Glutamatergic neuron (in vitro differentiated cells): ENCODE measurements at regions not wholly inside any gene's neighbourhood (a gene's known extent, or its start where the extent isn't known, plus 50 kb on each side); places are given as distances from the start of the nearest gene placed in this dataset.

Experiments used
- DNase-seq: peaks from one replicate; pipeline ENCODE4 v3.0.0; 2022
- H3K27ac Mint-ChIP-seq: one replicate; pipeline ENCODE4 v1.8.0; 2020; ENCODE audit warnings: mild to moderate bottlenecking, mixed read lengths, inconsistent platforms; ENCODE audit not compliant: unreplicated experiment
- H3K27me3 Mint-ChIP-seq: one replicate; pipeline ENCODE4 v1.8.0; 2020; ENCODE audit warnings: mild to moderate bottlenecking, moderate library complexity, mixed read lengths, inconsistent platforms; ENCODE audit not compliant: unreplicated experiment
- H3K36me3 Mint-ChIP-seq: one replicate; pipeline ENCODE4 v1.8.0; 2020; ENCODE audit warnings: mild to moderate bottlenecking, mixed read lengths, inconsistent platforms; ENCODE audit not compliant: unreplicated experiment
- H3K4me1 Mint-ChIP-seq: one replicate; pipeline ENCODE4 v1.8.0; 2020; ENCODE audit warnings: mild to moderate bottlenecking, low read depth, mixed read lengths, inconsistent platforms; ENCODE audit not compliant: unreplicated experiment
- H3K4me3 Mint-ChIP-seq: one replicate; pipeline ENCODE4 v1.8.0; 2020; ENCODE audit warnings: mild to moderate bottlenecking, mixed read lengths, inconsistent platforms; ENCODE audit not compliant: unreplicated experiment
- H3K9me3 Mint-ChIP-seq: one replicate; pipeline ENCODE4 v1.8.0; 2020; ENCODE audit warnings: mild to moderate bottlenecking, moderate library complexity, mixed read lengths, inconsistent platforms; ENCODE audit not compliant: unreplicated experiment
- CTCF ChIP-seq: fragments of 200-600 bp; sonication (generic); IDR thresholded peaks from one replicate; pipeline ENCODE4 v1.5.0; 2021; ENCODE audit not compliant: partially characterized antibody, unreplicated experiment

- no peak overlapping the region for H3K4me3 Mint-ChIP-seq
- no peaks in the 10 kb centered on the region for H3K36me3 Mint-ChIP-seq
- TF ChIP-seq CTCF: no peak
- no peaks in the 10 kb centered on the region for H3K27me3 Mint-ChIP-seq
- no peak overlapping the region for H3K27ac Mint-ChIP-seq
- no peaks in the 10 kb centered on the region for H3K9me3 Mint-ChIP-seq
- no peak for DNase-seq
- H3K4me1 Mint-ChIP-seq: no peaks in the 10 kb centered on the region
These were observed 921.9 kb downstream of the ADGRL2 start for GRCh38 chr1:82722608-82723007.

- no peak for TF ChIP-seq CTCF
- no peaks in the 10 kb centered on the region for H3K27me3 Mint-ChIP-seq
- no peak overlapping the region for H3K4me3 Mint-ChIP-seq
- no peaks in the 10 kb centered on the region for H3K4me1 Mint-ChIP-seq
- no peaks in the 10 kb centered on the region for H3K36me3 Mint-ChIP-seq
- no peaks in the 10 kb centered on the region for H3K9me3 Mint-ChIP-seq
- no peak for DNase-seq
- no peak overlapping the region for H3K27ac Mint-ChIP-seq
These were observed 921.0 kb downstream of the ADGRL2 start for GRCh38 chr1:82721702-82722101.

GRCh38 chr1:82718719-82719419 lies 918.1 kb downstream of the ADGRL2 start:
- H3K4me3 Mint-ChIP-seq: no peak overlapping the region
- DNase-seq: no peak
- no peak overlapping the region for H3K27ac Mint-ChIP-seq
- TF ChIP-seq CTCF: no peak
- H3K4me1 Mint-ChIP-seq: no peaks in the 10 kb centered on the region
- H3K9me3 Mint-ChIP-seq: no peaks in the 10 kb centered on the region
- H3K27me3 Mint-ChIP-seq: no peaks in the 10 kb centered on the region
- H3K36me3 Mint-ChIP-seq: no peaks in the 10 kb centered on the region

- Mint-ChIP-seq H3K9me3 (no peaks in the 10 kb centered on the region), H3K27ac (no peak overlapping the region), H3K27me3 (no peaks in the 10 kb centered on the region), H3K4me1 (no peaks in the 10 kb centered on the region), H3K36me3 (no peaks in the 10 kb centered on the region), H3K4me3 (no peak overlapping the region)
- TF ChIP-seq CTCF: no peak
- no peak for DNase-seq
These were observed 909.4 kb downstream of the ADGRL2 start for GRCh38 chr1:82710091-82710490.

- Mint-ChIP-seq H3K27me3 (no peaks in the 10 kb centered on the region), H3K4me3 (no peak overlapping the region), H3K36me3 (no peaks in the 10 kb centered on the region), H3K4me1 (no peaks in the 10 kb centered on the region), H3K9me3 (no peaks in the 10 kb centered on the region), H3K27ac (no peak overlapping the region)
- no peak for DNase-seq
- TF ChIP-seq CTCF: no peak
These were observed 906.9 kb downstream of the ADGRL2 start for GRCh38 chr1:82707681-82708080.
